Ascending aorta (tissue), 2 donors: ENCODE measurements at regions not wholly inside any gene's neighbourhood (a gene's known extent, or its start where the extent isn't known, plus 50 kb on each side); places are given as distances from the start of the nearest gene placed in this dataset.
"Not testable (repeated sequence)": the region's sequence is repeated elsewhere in the genome, so short reads cannot be mapped to it uniquely, and the experiment has no call there.

Experiments
- DNase-seq, 2 donors: peaks; one replicate each; pipeline ENCODE4 v3.0.0-alpha.2; 2019; ENCODE audit warnings: low spot score in 2 of 2
- H3K27ac ChIP-seq, 2 donors: fragments of 200-600 bp; sonication (generic); one replicate each; pipeline ENCODE4 v1.5.1; 2016 to 2017; ENCODE audit warnings: mild to moderate bottlenecking in 1 of 2
- H3K27me3 ChIP-seq: fragments of 200-600 bp; sonication (generic); one replicate; pipeline ENCODE4 v1.5.1; 2017
- H3K36me3 ChIP-seq, 2 donors: fragments of 200-600 bp; sonication (generic); one replicate each; pipeline ENCODE4 v1.5.1; 2016
- H3K4me1 ChIP-seq, 2 donors: fragments of 200-600 bp; sonication (generic); one replicate each; pipeline ENCODE4 v1.5.1; 2016 to 2017; ENCODE audit warnings: mild to moderate bottlenecking in 1 of 2
- H3K4me3 ChIP-seq, 2 donors: fragments of 200-600 bp; sonication (generic); one replicate each; pipeline ENCODE4 v1.5.1; 2016 to 2017; ENCODE audit warnings: mild to moderate bottlenecking in 1 of 2
- H3K9me3 ChIP-seq, 2 donors: fragments of 200-600 bp; sonication (generic); one replicate each; pipeline ENCODE4 v1.5.1; 2016
- CTCF ChIP-seq, 3 experiments: fragments of 200-600 bp in 2 of 3; fragments of 450-650 bp in 1 of 3; sonication (generic) in 2 of 3; IDR thresholded peaks; one replicate each; pipeline ENCODE4 v1.5.1; 2016 to 2019; ENCODE audit warnings: antibody characterized with exemption in 3 of 3, mild to moderate bottlenecking in 1 of 3, moderate library complexity in 1 of 3
- intact Hi-C: fragments of 100-400 bp; cut with DNase I; formaldehyde crosslinking; loops from one replicate; pipeline ENCODE4 v1.15.1; 2023

- DNase-seq, result no peak
- H3K27me3 ChIP-seq, result no peaks in the 10 kb centered on the region
- no peaks in the 10 kb centered on the region for H3K36me3 ChIP-seq
- H3K9me3 ChIP-seq, result no peaks in the 10 kb centered on the region
- no peak for TF ChIP-seq CTCF (IDR thresholded peaks at IDR 0.05)
- intact Hi-C loops, result no loop called here
- H3K4me3 ChIP-seq, result no peak overlapping the region
- no peaks in the 10 kb centered on the region for H3K4me1 ChIP-seq
- no peak overlapping the region for H3K27ac ChIP-seq
Measured at GRCh38 chr3:69490235-69490634, 104.3 kb upstream of the FRMD4B start.

GRCh38 chr3:69488026-69488425 is 102.1 kb upstream of the FRMD4B start:
- no peaks in the 10 kb centered on the region for H3K9me3 ChIP-seq
- no peak for TF ChIP-seq CTCF (IDR thresholded peaks at IDR 0.05)
- DNase-seq, result no peak
- H3K4me1 ChIP-seq, result no peaks in the 10 kb centered on the region
- H3K4me3 ChIP-seq, result no peak overlapping the region
- H3K36me3 ChIP-seq, result no peaks in the 10 kb centered on the region
- H3K27me3 ChIP-seq, result no peaks in the 10 kb centered on the region
- intact Hi-C loops, result no loop called here
- H3K27ac ChIP-seq, result no peak overlapping the region

- no peaks in the 10 kb centered on the region for H3K36me3 ChIP-seq
- intact Hi-C loops, result no loop called here
- H3K27ac ChIP-seq, result no peak overlapping the region
- H3K9me3 ChIP-seq, result no peaks in the 10 kb centered on the region
- no peak for TF ChIP-seq CTCF (IDR thresholded peaks at IDR 0.05)
- H3K27me3 ChIP-seq, result no peaks in the 10 kb centered on the region
- DNase-seq, result no peak
- H3K4me1 ChIP-seq, result no peaks in the 10 kb centered on the region
- H3K4me3 ChIP-seq, result no peak overlapping the region
Measured at GRCh38 chr3:69485489-69485888, 99.6 kb upstream of the FRMD4B start.

GRCh38 chr3:69484507-69485393 is 98.9 kb upstream of the FRMD4B start:
- Histone ChIP-seq H3K27ac (no peak overlapping the region), H3K4me1 (no peaks in the 10 kb centered on the region), H3K36me3 (no peaks in the 10 kb centered on the region), H3K9me3 (no peaks in the 10 kb centered on the region), H3K4me3 (no peak overlapping the region), H3K27me3 (no peaks in the 10 kb centered on the region)
- intact Hi-C loops, result no loop called here
- TF ChIP-seq CTCF (IDR thresholded peaks at IDR 0.05), result no peak
- no peak for DNase-seq

GRCh38 chr3:69483449-69483848 is 97.6 kb upstream of the FRMD4B start:
- H3K9me3 ChIP-seq, result no peaks in the 10 kb centered on the region
- intact Hi-C loops, result no loop called here
- H3K36me3 ChIP-seq, result no peaks in the 10 kb centered on the region
- no peaks in the 10 kb centered on the region for H3K27me3 ChIP-seq
- H3K27ac ChIP-seq, result no peak overlapping the region
- no peaks in the 10 kb centered on the region for H3K4me1 ChIP-seq
- no peak for TF ChIP-seq CTCF (IDR thresholded peaks at IDR 0.05)
- DNase-seq, result no peak
- no peak overlapping the region for H3K4me3 ChIP-seq

- not testable (repeated sequence) for H3K4me1 ChIP-seq, H3K27ac ChIP-seq
Measured at GRCh38 chr3:69480986-69481385, 95.1 kb upstream of the FRMD4B start.

More at GRCh38 chr3:69480986-69481385, 95.1 kb upstream of the FRMD4B start:
- H3K36me3 ChIP-seq, DNase-seq, H3K27me3 ChIP-seq, H3K9me3 ChIP-seq, intact Hi-C loops, H3K4me3 ChIP-seq: not testable (repeated sequence)
